Stimulated activated CD4-positive, alpha-beta T cell treated with anti-CD3 and anti-CD28 coated beads, Interleukin-15, amount 100 ng/mL, for 1 hour (primary cell): ENCODE measurements at regions not wholly inside any gene's neighbourhood (a gene's known extent, or its start where the extent isn't known, plus 50 kb on each side); places are given as distances from the start of the nearest gene placed in this dataset.

Source experiments
- DNase-seq, 2 donors: peaks; one replicate each; pipeline ENCODE4 v3.0.0-alpha.2; 2020; ENCODE audit warnings: low read depth in 1 of 2, low spot score in 1 of 2

GRCh38 chr5:17690473-17690872 is 56.2 kb downstream of the TAF11L14 start:
- no peak for DNase-seq

GRCh38 chr5:17691762-17692161 is 57.5 kb downstream of the TAF11L14 start:
- no peak for DNase-seq

GRCh38 chr5:17694371-17694770 is 60.1 kb downstream of the TAF11L14 start:
- no peak for DNase-seq

- DNase-seq: no peak
Measured at GRCh38 chr5:17694914-17695313, 60.7 kb downstream of the TAF11L14 start.

GRCh38 chr5:17696627-17697026 is 62.4 kb downstream of the TAF11L14 start:
- DNase-seq: no peak

- DNase-seq: no peak
Measured at GRCh38 chr5:17697671-17698070, 63.4 kb downstream of the TAF11L14 start.

GRCh38 chr5:17709011-17709710 is 74.9 kb downstream of the TAF11L14 start:
- no peak for DNase-seq

GRCh38 chr5:17713301-17713700 is 79.0 kb downstream of the TAF11L14 start:
- DNase-seq: no peak

- DNase-seq: no peak
Measured at GRCh38 chr5:17714186-17714585, 79.9 kb downstream of the TAF11L14 start.

GRCh38 chr5:17719592-17719991 is 85.3 kb downstream of the TAF11L14 start:
- DNase-seq: no peak

GRCh38 chr5:17720071-17720470 is 85.8 kb downstream of the TAF11L14 start:
- no peak for DNase-seq

GRCh38 chr5:17723876-17724275 is 89.6 kb downstream of the TAF11L14 start:
- DNase-seq: no peak

- no peak for DNase-seq
Measured at GRCh38 chr5:17727098-17727497, 92.8 kb downstream of the TAF11L14 start.

GRCh38 chr5:17730421-17730820 is 96.2 kb downstream of the TAF11L14 start:
- DNase-seq: no peak

GRCh38 chr5:17732351-17732923 is 98.2 kb downstream of the TAF11L14 start:
- DNase-seq: no peak

- DNase-seq: no peak
Measured at GRCh38 chr5:17734011-17734410, 99.8 kb downstream of the TAF11L14 start.

GRCh38 chr5:17735761-17736160 is 101.5 kb downstream of the TAF11L14 start:
- no peak for DNase-seq

GRCh38 chr5:17737092-17737491 is 102.8 kb downstream of the TAF11L14 start:
- no peak for DNase-seq

GRCh38 chr5:17738446-17738845 is 104.2 kb downstream of the TAF11L14 start:
- DNase-seq: no peak

GRCh38 chr5:17743580-17744435 is 109.5 kb downstream of the TAF11L14 start:
- no peak for DNase-seq

- DNase-seq: no peak
Measured at GRCh38 chr5:17748201-17748600, 113.9 kb downstream of the TAF11L14 start.

- DNase-seq: no peak
Measured at GRCh38 chr5:17748941-17749340, 114.7 kb downstream of the TAF11L14 start.
